D721Med (cell line): ENCODE measurements at regions not wholly inside any gene's neighbourhood (a gene's known extent, or its start where the extent isn't known, plus 50 kb on each side); places are given as distances from the start of the nearest gene placed in this dataset.

Source experiments
- DNase-seq: peaks from one replicate; pipeline ENCODE4 v3.0.0; 2011; ENCODE audit warnings: low spot score; ENCODE audit not compliant: insufficient read length
- FAIRE-seq: peaks from 2 replicates; lab custom pipeline; 2011; peaks lifted over from hg19 to GRCh38; lab: Jason Lieb, UNC
- CTCF ChIP-seq: IDR thresholded peaks from 2 replicates; pipeline ENCODE4 v1.5.1; 2012; ENCODE audit warnings: mild to moderate bottlenecking, control low read depth; ENCODE audit not compliant: insufficient read depth; ENCODE audit errors: missing control alignments

GRCh38 chr1:81693316-81693715 lies 107.4 kb upstream of the ADGRL2 start:
- TF ChIP-seq CTCF = no peak
- no peak for FAIRE-seq
- DNase-seq = no peak

GRCh38 chr1:81690676-81691453 lies 109.9 kb upstream of the ADGRL2 start:
- TF ChIP-seq CTCF = no peak
- FAIRE-seq = no peak
- DNase-seq = no peak

- FAIRE-seq = no peak
- DNase-seq = no peak
Measured at GRCh38 chr1:81689531-81689941, 111.2 kb upstream of the ADGRL2 start.

GRCh38 chr1:81682490-81682889 lies 118.2 kb upstream of the ADGRL2 start:
- FAIRE-seq (no peak), DNase-seq (no peak)
- TF ChIP-seq CTCF = no peak

More at GRCh38 chr1:81689531-81689941, 111.2 kb upstream of the ADGRL2 start:
- no peak for TF ChIP-seq CTCF

GRCh38 chr1:81681601-81682266 lies 119.0 kb upstream of the ADGRL2 start:
- FAIRE-seq = no peak
- DNase-seq = no peak
- no peak for TF ChIP-seq CTCF

- no peak for TF ChIP-seq CTCF
- FAIRE-seq = no peak
- DNase-seq = no peak
Measured at GRCh38 chr1:81681114-81681513, 119.6 kb upstream of the ADGRL2 start.

- DNase-seq = no peak
- no peak for TF ChIP-seq CTCF
- no peak for FAIRE-seq
Measured at GRCh38 chr1:81679942-81680341, 120.8 kb upstream of the ADGRL2 start.
